Thyroid gland (tissue), 4 donors: ENCODE measurements at regions not wholly inside any gene's neighbourhood (a gene's known extent, or its start where the extent isn't known, plus 50 kb on each side); places are given as distances from the start of the nearest gene placed in this dataset.

Experiments
- CTCF ChIP-seq, 6 experiments: fragments of 200-600 bp in 3 of 6; fragments of 450-650 bp in 3 of 6; sonication (generic) in 3 of 6; IDR thresholded peaks; one replicate each; pipeline ENCODE4 v1.5.1; 2016 to 2019; ENCODE audit warnings: antibody characterized with exemption in 6 of 6, mild to moderate bottlenecking in 2 of 6, inconsistent platforms in 1 of 6, moderate library complexity in 1 of 6
- POLR2A ChIP-seq, 2 donors: fragments of 450-650 bp; IDR thresholded peaks; one replicate each; pipeline ENCODE4 v1.6.1; 2017; ENCODE audit warnings: antibody characterized with exemption in 2 of 2, mild to moderate bottlenecking in 2 of 2, moderate library complexity in 1 of 2

GRCh38 chr4:106584337-106584989, 215.9 kb upstream of the GIMD1 start:
- no peak for TF ChIP-seq CTCF (IDR thresholded peaks at IDR 0.05)
- TF ChIP-seq POLR2A (IDR thresholded peaks at IDR 0.05) = no peak
